Brain pericyte (primary cell): ENCODE measurements at regions not wholly inside any gene's neighbourhood (a gene's known extent, or its start where the extent isn't known, plus 50 kb on each side); places are given as distances from the start of the nearest gene placed in this dataset.
"Not testable (repeated sequence)": the region's sequence is repeated elsewhere in the genome, so short reads cannot be mapped to it uniquely, and the experiment has no call there.

Source experiments
- DNase-seq: peaks from one replicate; pipeline ENCODE4 v3.0.0-alpha.2; 2012; ENCODE audit warnings: low read depth, low spot score

- DNase-seq = not testable (repeated sequence)
These were observed 108.0 kb upstream of the GRK3 start for GRCh38 chr22:25456300-25457043.

GRCh38 chr22:25458631-25459030, 105.8 kb upstream of the GRK3 start:
- DNase-seq = not testable (repeated sequence)

- not testable (repeated sequence) for DNase-seq
These were observed 103.8 kb upstream of the GRK3 start for GRCh38 chr22:25460682-25461081.

GRCh38 chr22:25461301-25461700, 103.2 kb upstream of the GRK3 start:
- no peak for DNase-seq

- peak; percentile 69 for DNase-seq
These were observed 101.8 kb upstream of the GRK3 start for GRCh38 chr22:25462474-25463346.

- DNase-seq = not testable (repeated sequence)
These were observed 101.2 kb upstream of the GRK3 start for GRCh38 chr22:25463347-25463628.

- DNase-seq = not testable (repeated sequence)
These were observed 100.1 kb upstream of the GRK3 start for GRCh38 chr22:25464326-25464725.

GRCh38 chr22:25465949-25466348, 98.5 kb upstream of the GRK3 start:
- DNase-seq = no peak

- no peak for DNase-seq
These were observed 92.1 kb upstream of the GRK3 start for GRCh38 chr22:25472382-25472781.

- no peak for DNase-seq
These were observed 89.0 kb upstream of the GRK3 start for GRCh38 chr22:25475257-25476022.

- DNase-seq = no peak
These were observed 87.1 kb upstream of the GRK3 start for GRCh38 chr22:25477358-25477757.

GRCh38 chr22:25478111-25478510, 86.4 kb upstream of the GRK3 start:
- no peak for DNase-seq

GRCh38 chr22:25478528-25478927, 85.9 kb upstream of the GRK3 start:
- no peak for DNase-seq

- DNase-seq = not testable (repeated sequence)
These were observed 83.6 kb upstream of the GRK3 start for GRCh38 chr22:25480868-25481267.

- no peak for DNase-seq
These were observed 82.2 kb upstream of the GRK3 start for GRCh38 chr22:25482091-25482760.

- DNase-seq = no peak
These were observed 81.4 kb upstream of the GRK3 start for GRCh38 chr22:25482868-25483639.

GRCh38 chr22:25483931-25484330, 80.5 kb upstream of the GRK3 start:
- DNase-seq = no peak

GRCh38 chr22:25484521-25485315, 79.8 kb upstream of the GRK3 start:
- DNase-seq = no peak

GRCh38 chr22:25485626-25486545, 78.6 kb upstream of the GRK3 start:
- no peak for DNase-seq
